ENCODE measurements at regions not wholly inside any gene's neighbourhood (a gene's known extent, or its start where the extent isn't known, plus 50 kb on each side); places are given as distances from the start of the nearest gene placed in this dataset.

DNA sequence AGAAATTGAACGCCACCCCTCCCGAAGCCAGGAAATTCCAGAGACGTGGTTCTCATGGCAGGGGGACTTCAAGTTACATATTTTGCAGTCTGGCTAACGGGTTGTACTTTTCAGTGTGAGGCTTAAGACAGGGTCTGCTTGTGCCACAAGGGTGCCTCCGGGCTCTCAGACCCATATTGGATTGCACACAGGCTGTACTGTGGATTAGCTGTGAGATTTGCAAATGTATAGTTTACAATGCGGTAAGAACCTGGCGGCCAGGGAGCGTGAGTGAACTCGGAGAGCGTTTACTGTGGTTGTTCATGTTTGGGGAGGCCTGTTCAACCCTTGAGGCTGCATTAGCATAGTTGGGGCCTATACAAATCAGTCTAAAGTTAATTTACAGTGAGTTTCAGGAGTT, 143.9 kb upstream of the SIX2 start:
- Histone ChIP-seq H4K20me1 (ENCODE audit: insufficient read depth) (no peaks in the 10 kb centered on the region), H3K27me3 (ENCODE audit: insufficient read depth, low read depth, low read length) (no peaks in the 10 kb centered on the region), H3K9me2 (ENCODE audit: insufficient read depth, low read length) (no peaks in the 10 kb centered on the region), H3K9ac (ENCODE audit: low read length) (no peak overlapping the region), H3K4me2 (ENCODE audit: low read length) (no peak overlapping the region), H2AFZ (ENCODE audit: low read depth, low read length) (no peak overlapping the region), H3K36me3 (ENCODE audit: insufficient read depth, low read length) (no peaks in the 10 kb centered on the region), H3K4me3 (ENCODE audit: low read length) (no peak overlapping the region), H3K9me3 (ENCODE audit: low read length) (no peaks in the 10 kb centered on the region), H3K27ac (ENCODE audit: low read length) (no peak overlapping the region), H3F3A (ENCODE audit: insufficient read depth, low read length, poor library complexity, severe bottlenecking) (no peaks in the 10 kb centered on the region), H3K79me2 (replicated peaks; ENCODE audit: insufficient read depth, low read length) (no peaks in the 10 kb centered on the region)
- TF ChIP-seq POLR2AphosphoS5 (IDR thresholded peaks at IDR 0.05) = no peak
- no peak for TF ChIP-seq EZH2 (IDR thresholded peaks at IDR 0.05; ENCODE audit: borderline replicate concordance, insufficient read depth, low read length, poor library complexity, severe bottlenecking)
- no peak for TF ChIP-seq EP300 (conservative IDR thresholded peaks at IDR 0.05; ENCODE audit: poor library complexity, severe bottlenecking)

- Histone ChIP-seq H3K27ac (ENCODE audit: low read length) (no peak overlapping the region), H3K9me2 (ENCODE audit: insufficient read depth, low read length) (no peaks in the 10 kb centered on the region), H3K9me3 (ENCODE audit: low read length) (no peaks in the 10 kb centered on the region), H3K9ac (ENCODE audit: low read length) (no peak overlapping the region), H3K4me2 (ENCODE audit: low read length) (no peak overlapping the region), H3K27me3 (ENCODE audit: insufficient read depth, low read depth, low read length) (no peaks in the 10 kb centered on the region), H3K79me2 (replicated peaks; ENCODE audit: insufficient read depth, low read length) (no peaks in the 10 kb centered on the region), H3F3A (ENCODE audit: insufficient read depth, low read length, poor library complexity, severe bottlenecking) (no peaks in the 10 kb centered on the region), H4K20me1 (ENCODE audit: insufficient read depth) (no peaks in the 10 kb centered on the region), H3K36me3 (ENCODE audit: insufficient read depth, low read length) (no peaks in the 10 kb centered on the region), H3K4me3 (ENCODE audit: low read length) (no peak overlapping the region), H2AFZ (ENCODE audit: low read depth, low read length) (no peak overlapping the region)
- TF ChIP-seq POLR2AphosphoS5 (IDR thresholded peaks at IDR 0.05) (no peak), EP300 (conservative IDR thresholded peaks at IDR 0.05; ENCODE audit: poor library complexity, severe bottlenecking) (no peak), TAF1 (IDR thresholded peaks at IDR 0.05; ENCODE audit: low read depth) (no peak), CTCF (IDR thresholded peaks at IDR 0.05; ENCODE audit: poor library complexity, severe bottlenecking) (no peak), RAD21 (conservative IDR thresholded peaks at IDR 0.05) (no peak)
Observed at GRCh38 chr2:45152691-45153090, 143.4 kb upstream of the SIX2 start.

DNA sequence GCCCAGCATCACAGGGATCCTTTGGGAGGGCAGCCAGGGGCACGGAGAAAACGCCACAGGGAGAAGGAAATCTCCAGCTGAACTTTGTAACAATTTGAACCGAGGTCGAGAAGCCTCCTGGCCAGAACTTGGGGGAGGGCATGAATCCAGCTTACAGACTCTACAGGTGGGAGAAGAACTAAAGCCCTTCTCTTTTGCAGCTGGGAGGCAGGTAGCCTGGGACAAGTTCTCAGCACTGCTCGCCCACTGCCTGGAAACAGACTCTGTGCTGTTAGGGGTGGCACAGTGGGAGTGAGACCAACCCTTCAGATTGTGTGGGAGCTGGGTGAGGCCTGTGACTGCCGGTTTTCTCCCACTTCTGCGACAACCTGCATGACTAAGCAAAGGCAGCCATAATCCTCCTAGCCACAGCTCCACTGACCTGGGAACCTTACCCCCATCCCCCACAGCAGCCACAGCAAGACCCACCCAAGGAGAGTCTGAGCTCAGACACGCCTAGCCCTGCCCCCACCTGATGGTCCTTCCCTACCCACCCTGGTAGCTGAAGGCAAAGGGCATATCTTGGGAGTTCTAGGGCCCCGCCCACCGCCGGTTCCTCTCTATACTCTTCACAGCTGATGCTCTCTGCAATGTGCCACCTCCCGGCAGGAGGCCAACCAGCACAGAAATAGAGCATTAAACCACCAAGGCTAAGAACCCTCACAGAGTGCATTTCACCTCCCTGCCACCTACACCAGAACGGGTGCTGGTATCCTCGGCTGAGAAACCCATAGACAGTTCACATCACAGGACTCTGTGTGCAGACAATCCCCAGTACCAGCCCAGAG, 136.0 kb upstream of the SIX2 start:
- Histone ChIP-seq H3K4me3 (ENCODE audit: low read length) (no peak overlapping the region), H3K79me2 (replicated peaks; ENCODE audit: insufficient read depth, low read length) (no peaks in the 10 kb centered on the region), H3K9me2 (ENCODE audit: insufficient read depth, low read length) (no peaks in the 10 kb centered on the region), H3F3A (ENCODE audit: insufficient read depth, low read length, poor library complexity, severe bottlenecking) (no peaks in the 10 kb centered on the region), H3K36me3 (ENCODE audit: insufficient read depth, low read length) (no peaks in the 10 kb centered on the region), H4K20me1 (ENCODE audit: insufficient read depth) (no peaks in the 10 kb centered on the region), H2AFZ (ENCODE audit: low read depth, low read length) (no peak overlapping the region), H3K27me3 (ENCODE audit: insufficient read depth, low read depth, low read length) (no peaks in the 10 kb centered on the region), H3K9me3 (ENCODE audit: low read length) (no peaks in the 10 kb centered on the region), H3K9ac (ENCODE audit: low read length) (no peak overlapping the region), H3K27ac (ENCODE audit: low read length) (no peak overlapping the region), H3K4me2 (ENCODE audit: low read length) (no peak overlapping the region)
- TF ChIP-seq EZH2 (IDR thresholded peaks at IDR 0.05; ENCODE audit: borderline replicate concordance, insufficient read depth, low read length, poor library complexity, severe bottlenecking) (no peak), RAD21 (conservative IDR thresholded peaks at IDR 0.05) (no peak), TAF1 (IDR thresholded peaks at IDR 0.05; ENCODE audit: low read depth) (no peak)
